IMR-90 (cell line): ENCODE measurements at regions not wholly inside any gene's neighbourhood (a gene's known extent, or its start where the extent isn't known, plus 50 kb on each side); places are given as distances from the start of the nearest gene placed in this dataset.

ENCODE experiments used
- ATAC-seq: fragments of 200-7000 bp; cut with Tn5 transposase; 2 replicates; pipeline ENCODE4 v1.9.1; 2020; ENCODE audit warnings: low read depth, mild to moderate bottlenecking, moderate library complexity
- BruUV-seq: library from RNA; stranded (reverse); fragments of 400-500 nt; replicated peaks from 2 replicates; lab custom pipeline; 2021; lab: Mats Ljungman, UMichigan
- CTCF ChIA-PET: fragments of 300-600 bp; formaldehyde crosslinking; extraction: SDS; loops from one replicate; lab custom pipeline; 2021; ENCODE audit warnings: antibody characterized with exemption; lab: Yijun Ruan, JAX
- POLR2A ChIA-PET: fragments of 300-600 bp; sonication (Branson Sonifier 250); formaldehyde crosslinking; loops from one replicate; lab custom pipeline; 2022; ENCODE audit warnings: antibody characterized with exemption; ENCODE audit not compliant: unreplicated experiment; lab: Charles Lee
- DNase-seq: peaks from one replicate; pipeline ENCODE4 v3.0.0; 2013
- H2AFZ ChIP-seq: replicated peaks from 2 replicates; pipeline ENCODE3; 2013; ENCODE audit warnings: low read length, mild to moderate bottlenecking; ENCODE audit not compliant: poor library complexity
- H2AK5ac ChIP-seq: 2 replicates; pipeline ENCODE4 v1.6.1; 2013; ENCODE audit warnings: low read depth, low read length, inconsistent platforms
- H2AK9ac ChIP-seq: replicated peaks from 2 replicates; pipeline ENCODE3; 2013; ENCODE audit warnings: mild to moderate bottlenecking, low read depth, low read length, moderate library complexity; ENCODE audit not compliant: poor library complexity
- H2BK120ac ChIP-seq: 2 replicates; pipeline ENCODE4 v1.6.1; 2013; ENCODE audit warnings: low read depth, low read length, inconsistent platforms
- H2BK15ac ChIP-seq: 3 replicates; pipeline ENCODE4 v1.6.1; 2013; ENCODE audit warnings: low read depth, low read length, inconsistent platforms
- H2BK20ac ChIP-seq: 2 replicates; pipeline ENCODE4 v1.6.1; 2013; ENCODE audit warnings: low read depth, mild to moderate bottlenecking, inconsistent platforms, low read length, moderate library complexity
- H2BK5ac ChIP-seq: 2 replicates; pipeline ENCODE4 v1.6.1; 2013; ENCODE audit warnings: mild to moderate bottlenecking, low read depth, low read length, inconsistent platforms; ENCODE audit not compliant: poor library complexity, severe bottlenecking
- H3K14ac ChIP-seq: replicated peaks from 2 replicates; pipeline ENCODE4 v1.6.1; 2013; ENCODE audit warnings: low read depth, low read length, inconsistent platforms
- H3K18ac ChIP-seq: 2 replicates; pipeline ENCODE4 v1.6.1; 2013; ENCODE audit warnings: low read depth, low read length, control low read depth
- H3K23ac ChIP-seq: 2 replicates; pipeline ENCODE4 v1.6.1; 2013; ENCODE audit warnings: low read depth, low read length, inconsistent platforms
- H3K27ac ChIP-seq: 2 replicates; pipeline ENCODE4 v1.5.1; 2013; ENCODE audit warnings: mild to moderate bottlenecking, control low read depth, low read length; ENCODE audit not compliant: insufficient read depth
- H3K27me3 ChIP-seq: 2 replicates; pipeline ENCODE4 v1.6.1; 2013; ENCODE audit warnings: low read length; ENCODE audit not compliant: control insufficient read depth, insufficient read depth
- H3K36me3 ChIP-seq: 2 replicates; pipeline ENCODE4 v1.6.1; 2013; ENCODE audit warnings: low read length, mixed read lengths; ENCODE audit not compliant: control insufficient read depth, insufficient read depth
- H3K4ac ChIP-seq: 2 replicates; pipeline ENCODE4 v1.6.1; 2013; ENCODE audit warnings: low read depth, low read length, inconsistent platforms
- H3K4me1 ChIP-seq: 2 replicates; pipeline ENCODE4 v1.6.1; 2013; ENCODE audit warnings: low read length, mixed read lengths; ENCODE audit not compliant: control insufficient read depth, insufficient read depth
- H3K4me2 ChIP-seq: 2 replicates; pipeline ENCODE4 v1.6.1; 2013; ENCODE audit warnings: low read depth, mild to moderate bottlenecking, control low read depth, low read length, moderate library complexity
- H3K4me3 ChIP-seq: 2 replicates; pipeline ENCODE4 v1.5.1; 2013; ENCODE audit warnings: low read depth, mild to moderate bottlenecking, control low read depth, low read length, moderate library complexity; ENCODE audit not compliant: insufficient read depth
- H3K56ac ChIP-seq: 2 replicates; pipeline ENCODE4 v1.6.1; 2013; ENCODE audit warnings: low read length, inconsistent platforms; ENCODE audit not compliant: insufficient read depth; ENCODE audit errors: extremely low read depth
- H3K79me1 ChIP-seq, 2 experiments: 2 replicates each; pipeline ENCODE4 v1.6.1; 2013; ENCODE audit warnings: low read length in 2 of 2, inconsistent platforms in 1 of 2, low read depth in 1 of 2
- H3K9ac ChIP-seq: 2 replicates; pipeline ENCODE4 v1.6.1; 2013; ENCODE audit warnings: low read depth, low read length, control low read depth
- H3K9me1 ChIP-seq: 2 replicates; pipeline ENCODE4 v1.6.1; 2013; ENCODE audit warnings: low read length, inconsistent platforms; ENCODE audit not compliant: insufficient read depth
- H3K9me3 ChIP-seq: 2 replicates; pipeline ENCODE4 v1.6.1; 2013; ENCODE audit warnings: low read length; ENCODE audit not compliant: control insufficient read depth, insufficient read depth
- H4K20me1 ChIP-seq: 2 replicates; pipeline ENCODE4 v1.6.1; 2013; ENCODE audit warnings: low read length, inconsistent platforms; ENCODE audit not compliant: insufficient read depth
- H4K5ac ChIP-seq: 2 replicates; pipeline ENCODE4 v1.6.1; 2013; ENCODE audit warnings: mild to moderate bottlenecking, low read depth, low read length, control low read depth
- H4K8ac ChIP-seq, 2 experiments: 2 replicates each; pipeline ENCODE4 v1.6.1; 2013; ENCODE audit warnings: low read depth in 2 of 2, low read length in 2 of 2, control low read depth in 1 of 2, inconsistent platforms in 1 of 2
- H4K91ac ChIP-seq: 2 replicates; pipeline ENCODE4 v1.6.1; 2013; ENCODE audit warnings: low read depth, low read length, inconsistent platforms; ENCODE audit not compliant: insufficient read depth
- BHLHE40 ChIP-seq: fragments of 150-350 bp; IDR thresholded peaks from 2 replicates; pipeline ENCODE4 v1.6.1; 2016; ENCODE audit warnings: mild to moderate bottlenecking, low read depth, low read length
- CEBPB ChIP-seq: IDR thresholded peaks from 2 replicates; pipeline ENCODE4 v1.6.1; 2012; ENCODE audit warnings: low read depth, low read length, improper control_type of control experiment
- CHD1 ChIP-seq: IDR thresholded peaks from 2 replicates; pipeline ENCODE4 v1.6.1; 2012; ENCODE audit warnings: low read depth, low read length, improper control_type of control experiment
- FOS ChIP-seq: fragments of 150-350 bp; IDR thresholded peaks from 2 replicates; pipeline ENCODE4 v1.6.1; 2016; ENCODE audit warnings: low read depth, low read length
- MAFK ChIP-seq: IDR thresholded peaks from 2 replicates; pipeline ENCODE4 v1.6.1; 2012; ENCODE audit warnings: low read depth, low read length, improper control_type of control experiment
- MAZ ChIP-seq: IDR thresholded peaks from 2 replicates; pipeline ENCODE4 v1.6.1; 2012; ENCODE audit warnings: low read depth, mild to moderate bottlenecking, low read length, improper control_type of control experiment, moderate library complexity, borderline replicate concordance
- MXI1 ChIP-seq: IDR thresholded peaks from 2 replicates; pipeline ENCODE4 v1.6.1; 2012; ENCODE audit warnings: low read depth, mild to moderate bottlenecking, low read length, moderate library complexity, borderline replicate concordance
- NFE2L2 ChIP-seq: fragments of 150-350 bp; IDR thresholded peaks from 2 replicates; pipeline ENCODE4 v1.6.1; 2016; ENCODE audit warnings: low read depth, mild to moderate bottlenecking, low read length
- POLR2A ChIP-seq: IDR thresholded peaks from 2 replicates; pipeline ENCODE4 v1.6.1; 2012; ENCODE audit warnings: mild to moderate bottlenecking, low read depth, low read length
- RAD21 ChIP-seq: IDR thresholded peaks from 2 replicates; pipeline ENCODE4 v1.6.1; 2012; ENCODE audit warnings: low read length, improper control_type of control experiment
- RCOR1 ChIP-seq: IDR thresholded peaks from 2 replicates; pipeline ENCODE4 v1.6.1; 2012; ENCODE audit warnings: mild to moderate bottlenecking, low read length, improper control_type of control experiment; ENCODE audit not compliant: insufficient replicate concordance
- RFX5 ChIP-seq: IDR thresholded peaks from 2 replicates; pipeline ENCODE4 v1.8.0; 2012; ENCODE audit warnings: low read depth, mild to moderate bottlenecking, low read length, moderate library complexity
- dilution Hi-C: fragments of 300-500 bp; cut with HindIII; formaldehyde crosslinking; loops from one replicate; pipeline ENCODE4 v1.14.3; 2018; ENCODE audit warnings: low sequenced_read_pairs; ENCODE audit not compliant: unreplicated experiment
- in situ Hi-C: fragments of 300-500 bp; cut with MboI; formaldehyde crosslinking; loops from 3 replicates; pipeline ENCODE4 v1.14.3; 2019; ENCODE audit warnings: low sequenced_read_pairs, inconsistent platforms, mixed read lengths
- intact Hi-C: fragments of 100-400 bp; cut with micrococcal nuclease; formaldehyde crosslinking; loops from 2 replicates; pipeline ENCODE4 v1.10.0; 2022
- TF ChIP-seq, protein P1 (sequence below): fragments of 150-350 bp; IDR thresholded peaks from 2 replicates; pipeline ENCODE4 v1.6.1; 2016; ENCODE audit warnings: low read depth, mild to moderate bottlenecking, low read length, moderate library complexity, borderline replicate concordance
- TF ChIP-seq, protein P2 (sequence below): conservative IDR thresholded peaks from 2 replicates; pipeline ENCODE4 v1.5.1; 2012; ENCODE audit warnings: mild to moderate bottlenecking, low read depth, low read length, improper control_type of control experiment
- TF ChIP-seq, protein P3 (sequence below): fragments of 150-350 bp; IDR thresholded peaks from 2 replicates; pipeline ENCODE4 v1.6.1; 2017; ENCODE audit warnings: mild to moderate bottlenecking, antibody characterized with exemption, low read length, low read depth

DNA sequence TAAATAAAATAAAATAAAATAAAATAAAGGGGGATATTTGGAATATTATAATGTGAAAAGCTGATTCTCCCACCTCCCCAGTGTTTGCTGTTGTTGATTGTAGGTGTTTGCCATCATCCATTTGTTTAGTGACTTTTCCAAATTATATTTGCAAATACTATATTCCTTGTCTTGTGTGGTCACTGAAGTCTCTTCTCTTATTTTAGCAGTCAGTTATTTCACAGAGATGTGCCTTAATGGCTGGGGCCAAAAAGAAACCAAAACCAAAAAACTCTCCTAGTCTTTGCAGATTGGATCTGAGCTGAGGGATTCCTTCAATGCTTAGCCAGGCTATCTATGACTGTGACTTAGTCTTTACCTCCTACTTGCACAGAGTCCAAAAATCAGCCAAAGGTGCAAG, 70.9 kb upstream of the ZNF169 start:
- no peak overlapping the region for H3K56ac ChIP-seq

More for the DNA sequence above, 70.9 kb upstream of the ZNF169 start:
- no peak overlapping the region for H4K5ac ChIP-seq
- H3K18ac ChIP-seq = no peak overlapping the region
- H3K79me1 ChIP-seq = peaks cover 13 to 19% of the 10 kb centered on the region in 2 experiments
- H3K27ac ChIP-seq = no peak overlapping the region
- H2BK20ac ChIP-seq = no peak overlapping the region
- in situ Hi-C loops = loop anchor here (10.0 to 25.0 kb wide), 2 partner anchors 113 to 501 kb away; no protein-coding TSS in a partner anchor
- H3K4me2 ChIP-seq = no peak overlapping the region
- no peak overlapping the region for H4K91ac ChIP-seq
- ATAC-seq (no peak), DNase-seq (no peak)
- no peak overlapping the region for H2AK9ac ChIP-seq
- intact Hi-C loops = no loop called here
- no peak overlapping the region for H2AFZ ChIP-seq
- TF ChIP-seq CHD1 = no peak
- no peak for TF ChIP-seq BHLHE40
- TF ChIP-seq RAD21 = no peak
- TF ChIP-seq FOS = no peak
- no peak for TF ChIP-seq RCOR1
- no peak for TF ChIP-seq RFX5
- no peak for TF ChIP-seq MXI1
- no peak for TF ChIP-seq MAFK
- TF ChIP-seq, protein P1, sequence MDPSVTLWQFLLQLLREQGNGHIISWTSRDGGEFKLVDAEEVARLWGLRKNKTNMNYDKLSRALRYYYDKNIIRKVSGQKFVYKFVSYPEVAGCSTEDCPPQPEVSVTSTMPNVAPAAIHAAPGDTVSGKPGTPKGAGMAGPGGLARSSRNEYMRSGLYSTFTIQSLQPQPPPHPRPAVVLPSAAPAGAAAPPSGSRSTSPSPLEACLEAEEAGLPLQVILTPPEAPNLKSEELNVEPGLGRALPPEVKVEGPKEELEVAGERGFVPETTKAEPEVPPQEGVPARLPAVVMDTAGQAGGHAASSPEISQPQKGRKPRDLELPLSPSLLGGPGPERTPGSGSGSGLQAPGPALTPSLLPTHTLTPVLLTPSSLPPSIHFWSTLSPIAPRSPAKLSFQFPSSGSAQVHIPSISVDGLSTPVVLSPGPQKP = no peak
- no peak for TF ChIP-seq CEBPB
- TF ChIP-seq, protein P2, sequence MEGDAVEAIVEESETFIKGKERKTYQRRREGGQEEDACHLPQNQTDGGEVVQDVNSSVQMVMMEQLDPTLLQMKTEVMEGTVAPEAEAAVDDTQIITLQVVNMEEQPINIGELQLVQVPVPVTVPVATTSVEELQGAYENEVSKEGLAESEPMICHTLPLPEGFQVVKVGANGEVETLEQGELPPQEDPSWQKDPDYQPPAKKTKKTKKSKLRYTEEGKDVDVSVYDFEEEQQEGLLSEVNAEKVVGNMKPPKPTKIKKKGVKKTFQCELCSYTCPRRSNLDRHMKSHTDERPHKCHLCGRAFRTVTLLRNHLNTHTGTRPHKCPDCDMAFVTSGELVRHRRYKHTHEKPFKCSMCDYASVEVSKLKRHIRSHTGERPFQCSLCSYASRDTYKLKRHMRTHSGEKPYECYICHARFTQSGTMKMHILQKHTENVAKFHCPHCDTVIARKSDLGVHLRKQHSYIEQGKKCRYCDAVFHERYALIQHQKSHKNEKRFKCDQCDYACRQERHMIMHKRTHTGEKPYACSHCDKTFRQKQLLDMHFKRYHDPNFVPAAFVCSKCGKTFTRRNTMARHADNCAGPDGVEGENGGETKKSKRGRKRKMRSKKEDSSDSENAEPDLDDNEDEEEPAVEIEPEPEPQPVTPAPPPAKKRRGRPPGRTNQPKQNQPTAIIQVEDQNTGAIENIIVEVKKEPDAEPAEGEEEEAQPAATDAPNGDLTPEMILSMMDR = no peak
- TF ChIP-seq MAZ = no peak
- no peak for TF ChIP-seq POLR2A
- TF ChIP-seq, protein P3, sequence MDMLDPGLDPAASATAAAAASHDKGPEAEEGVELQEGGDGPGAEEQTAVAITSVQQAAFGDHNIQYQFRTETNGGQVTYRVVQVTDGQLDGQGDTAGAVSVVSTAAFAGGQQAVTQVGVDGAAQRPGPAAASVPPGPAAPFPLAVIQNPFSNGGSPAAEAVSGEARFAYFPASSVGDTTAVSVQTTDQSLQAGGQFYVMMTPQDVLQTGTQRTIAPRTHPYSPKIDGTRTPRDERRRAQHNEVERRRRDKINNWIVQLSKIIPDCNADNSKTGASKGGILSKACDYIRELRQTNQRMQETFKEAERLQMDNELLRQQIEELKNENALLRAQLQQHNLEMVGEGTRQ = no peak
- TF ChIP-seq NFE2L2 = no peak
- no peak overlapping the region for H2BK15ac ChIP-seq
- no peak overlapping the region for H3K9ac ChIP-seq
- no peak overlapping the region for H2BK120ac ChIP-seq
- no peak overlapping the region for H2AK5ac ChIP-seq
- ChIA-PET CTCF (no interaction called here), POLR2A (no interaction called here)
- peaks cover 3% of the 10 kb centered on the region for H3K9me1 ChIP-seq
- no peak overlapping the region for H2BK5ac ChIP-seq
- no peak overlapping the region for H4K8ac ChIP-seq
- H3K4ac ChIP-seq = no peak overlapping the region
- peaks cover 5% of the 10 kb centered on the region; the same call in 1 of the 2 replicates for H4K20me1 ChIP-seq
- 0 out of 2 replicates have a peak, but pooled peaks cover 7% of the 10 kb centered on the region for H3K9me3 ChIP-seq
- no peaks in the 10 kb centered on the region for H3K4me1 ChIP-seq
- no peaks in the 10 kb centered on the region for H3K27me3 ChIP-seq
- no peak overlapping the region for H3K23ac ChIP-seq
- H3K14ac ChIP-seq = no peak overlapping the region
- no TSS peak for BruUV-seq
- dilution Hi-C loops = no loop called here
- no peak overlapping the region for H3K4me3 ChIP-seq
- H3K36me3 ChIP-seq = peaks cover 15% of the 10 kb centered on the region
